SK-N-SH (cell line): ENCODE measurements at regions not wholly inside any gene's neighbourhood (a gene's known extent, or its start where the extent isn't known, plus 50 kb on each side); places are given as distances from the start of the nearest gene placed in this dataset.

ENCODE experiments used
- CTCF ChIA-PET: fragments of 300-600, 350-600 bp; formaldehyde crosslinking; extraction: SDS; loops from one replicate; lab custom pipeline; 2021; lab: Yijun Ruan, JAX
- POLR2A ChIA-PET: fragments of 350-600 bp; sonication (Branson Sonifier 250); formaldehyde crosslinking; extraction: SDS; loops from one replicate; lab custom pipeline; 2020; ENCODE audit warnings: antibody characterized with exemption, inconsistent platforms; lab: Yijun Ruan, JAX
- DNase-seq: peaks from one replicate; pipeline ENCODE4 v3.0.0; 2012
- H2AFZ ChIP-seq: fragments of 200-600 bp; sonication (generic); 2 replicates; pipeline ENCODE4 v1.8.1; 2016; ENCODE audit warnings: antibody characterized with exemption, mild to moderate bottlenecking, low read depth
- H3F3A ChIP-seq: fragments of 200-600 bp; sonication (generic); replicated peaks from 2 replicates; pipeline ENCODE3; 2016; ENCODE audit warnings: antibody characterized with exemption, mild to moderate bottlenecking; ENCODE audit not compliant: insufficient read depth
- H3K27ac ChIP-seq, 2 experiments: fragments of 200-500 bp in 1 of 2; fragments of 200-600 bp in 1 of 2; sonication (Bioruptor generic) in 1 of 2; sonication (generic), shearing (Covaris generic) in 1 of 2; 2 replicates each; pipeline versions ENCODE4 v1.5.1 to v1.6.1; 2014 to 2016; ENCODE audit warnings: low read depth in 2 of 2, inconsistent platforms in 1 of 2, low read length in 1 of 2, mild to moderate bottlenecking in 1 of 2, mixed read lengths in 1 of 2
- H3K27me3 ChIP-seq: fragments of 200-600 bp; sonication (generic), shearing (Covaris generic); 2 replicates; pipeline ENCODE4 v1.6.1; 2016; ENCODE audit warnings: mixed run types; ENCODE audit not compliant: insufficient read depth
- H3K36me3 ChIP-seq, 2 experiments: fragments of 200-500 bp in 1 of 2; fragments of 200-600 bp in 1 of 2; sonication (Bioruptor generic) in 1 of 2; sonication (generic) in 1 of 2; replicated peaks in 1 of 2; 2 replicates each; pipeline versions ENCODE3 to v1.5.1; 2014 to 2016; ENCODE audit warnings: low read length in 1 of 2, mild to moderate bottlenecking in 1 of 2; ENCODE audit not compliant: insufficient read depth in 2 of 2, control insufficient read depth in 1 of 2
- H3K4me1 ChIP-seq, 2 experiments: fragments of 200-500 bp in 1 of 2; fragments of 200-600 bp in 1 of 2; sonication (Bioruptor generic) in 1 of 2; sonication (generic), shearing (Covaris generic) in 1 of 2; 2 replicates each; pipeline versions ENCODE4 v1.5.1 to v1.6.1; 2014 to 2016; ENCODE audit warnings: low read depth in 1 of 2, low read length in 1 of 2, mixed run types in 1 of 2; ENCODE audit not compliant: insufficient read depth in 2 of 2, control insufficient read depth in 1 of 2
- H3K4me2 ChIP-seq: fragments of 200-600 bp; sonication (generic), shearing (Covaris generic); 2 replicates; pipeline ENCODE4 v1.6.1; 2017; ENCODE audit warnings: mixed run types
- H3K4me3 ChIP-seq, 2 experiments: fragments of 200-500 bp in 1 of 2; fragments of 200-600 bp in 1 of 2; sonication (Bioruptor generic) in 1 of 2; sonication (generic), shearing (Covaris generic) in 1 of 2; 2 replicates each; pipeline versions ENCODE4 v1.5.1 to v1.8.1; 2014 to 2016; ENCODE audit warnings: low read depth in 2 of 2, inconsistent platforms in 1 of 2, low read length in 1 of 2, mild to moderate bottlenecking in 1 of 2, mixed read lengths in 1 of 2, moderate library complexity in 1 of 2
- H3K79me2 ChIP-seq: fragments of 200-600 bp; sonication (generic); 2 replicates; pipeline ENCODE4 v1.8.1; 2017; ENCODE audit warnings: mild to moderate bottlenecking; ENCODE audit not compliant: insufficient read depth
- H3K9ac ChIP-seq: fragments of 200-600 bp; sonication (generic); 2 replicates; pipeline ENCODE4 v1.6.1; 2017; ENCODE audit warnings: mixed run types
- H3K9me2 ChIP-seq: fragments of 200-600 bp; sonication (generic); 2 replicates; pipeline ENCODE4 v1.6.1; 2017; ENCODE audit warnings: mixed run types
- H3K9me3 ChIP-seq: fragments of 200-600 bp; sonication (generic); 2 replicates; pipeline ENCODE4 v1.6.1; 2017; ENCODE audit warnings: mixed run types, mild to moderate bottlenecking, moderate library complexity
- H4K20me1 ChIP-seq: fragments of 200-600 bp; sonication (generic); 2 replicates; pipeline ENCODE4 v1.6.1; 2017; ENCODE audit warnings: mild to moderate bottlenecking, mixed run types; ENCODE audit not compliant: insufficient read depth
- EP300 ChIP-seq, 2 experiments: IDR thresholded peaks; 2 replicates each; pipeline versions ENCODE4 v1.4.0 to v1.6.1; 2012; ENCODE audit warnings: borderline replicate concordance in 1 of 2, low read depth in 1 of 2, low read length in 1 of 2
- EZH2phosphoT487 ChIP-seq: fragments of 200-600 bp; sonication (generic); IDR thresholded peaks from 2 replicates; pipeline ENCODE4 v1.6.1; 2017; ENCODE audit warnings: low read depth, mixed run types, mild to moderate bottlenecking, antibody characterized with exemption, moderate library complexity, borderline replicate concordance
- FOSL2 ChIP-seq: IDR thresholded peaks from 2 replicates; pipeline ENCODE4 v1.4.0; 2012; ENCODE audit warnings: low read depth, mild to moderate bottlenecking, moderate library complexity, borderline replicate concordance
- GABPA ChIP-seq: IDR thresholded peaks from 2 replicates; pipeline ENCODE4 v1.4.0; 2012; ENCODE audit warnings: low read depth, mild to moderate bottlenecking
- MXI1 ChIP-seq: IDR thresholded peaks from 2 replicates; pipeline ENCODE4 v1.6.1; 2012; ENCODE audit warnings: mild to moderate bottlenecking, low read depth, low read length, improper control_type of control experiment
- POLR2AphosphoS5 ChIP-seq: IDR thresholded peaks from 2 replicates; pipeline ENCODE4 v1.6.1; 2012; ENCODE audit warnings: low read depth, low read length
- RFX5 ChIP-seq: IDR thresholded peaks from 2 replicates; pipeline ENCODE4 v1.6.1; 2012; ENCODE audit warnings: mild to moderate bottlenecking, improper control_type of control experiment, low read length
- RXRA ChIP-seq: IDR thresholded peaks from 2 replicates; pipeline ENCODE4 v1.4.0; 2012; ENCODE audit warnings: low read depth, mild to moderate bottlenecking, borderline replicate concordance
- SMC3 ChIP-seq: IDR thresholded peaks from 2 replicates; pipeline ENCODE4 v1.6.1; 2012; ENCODE audit warnings: low read depth, low read length, improper control_type of control experiment
- TCF12 ChIP-seq: IDR thresholded peaks from 2 replicates; pipeline ENCODE4 v1.4.0; 2012
- TEAD4 ChIP-seq: IDR thresholded peaks from 2 replicates; pipeline ENCODE4 v1.4.0; 2012; ENCODE audit warnings: mild to moderate bottlenecking, borderline replicate concordance; ENCODE audit not compliant: insufficient read depth
- YY1 ChIP-seq: IDR thresholded peaks from 2 replicates; pipeline ENCODE4 v1.4.0; 2012; ENCODE audit warnings: low read depth, mild to moderate bottlenecking
- WGBS: methylation state at CpG from one replicate; pipeline ENCODE4 v1.1.6; 2017; ENCODE audit warnings: low lambda C conversion rate; 5-methylcytosine and 5-hydroxymethylcytosine counted together
- TF ChIP-seq, protein P1 (sequence below): fragments of 200-600 bp; sonication (generic); IDR thresholded peaks from 2 replicates; pipeline ENCODE4 v1.6.1; 2017; ENCODE audit warnings: antibody characterized with exemption, mild to moderate bottlenecking, moderate library complexity
- TF ChIP-seq, protein P2 (sequence below): IDR thresholded peaks from 2 replicates; pipeline ENCODE4 v1.6.1; 2012; ENCODE audit warnings: mild to moderate bottlenecking, low read depth, low read length, moderate library complexity
- TF ChIP-seq, protein P3 (sequence below): IDR thresholded peaks from 2 replicates; pipeline ENCODE4 v1.4.0; 2012; ENCODE audit warnings: low read depth, borderline replicate concordance
- TF ChIP-seq, protein P4 (sequence below): IDR thresholded peaks from 2 replicates; pipeline ENCODE4; 2012
- TF ChIP-seq, protein P5 (sequence below): IDR thresholded peaks from 2 replicates; pipeline ENCODE4 v1.4.0; 2012; ENCODE audit warnings: low read depth, borderline replicate concordance
- TF ChIP-seq, protein P6 (sequence below): IDR thresholded peaks from 2 replicates; pipeline ENCODE4 v1.4.0; 2012; ENCODE audit warnings: low read depth

DNA sequence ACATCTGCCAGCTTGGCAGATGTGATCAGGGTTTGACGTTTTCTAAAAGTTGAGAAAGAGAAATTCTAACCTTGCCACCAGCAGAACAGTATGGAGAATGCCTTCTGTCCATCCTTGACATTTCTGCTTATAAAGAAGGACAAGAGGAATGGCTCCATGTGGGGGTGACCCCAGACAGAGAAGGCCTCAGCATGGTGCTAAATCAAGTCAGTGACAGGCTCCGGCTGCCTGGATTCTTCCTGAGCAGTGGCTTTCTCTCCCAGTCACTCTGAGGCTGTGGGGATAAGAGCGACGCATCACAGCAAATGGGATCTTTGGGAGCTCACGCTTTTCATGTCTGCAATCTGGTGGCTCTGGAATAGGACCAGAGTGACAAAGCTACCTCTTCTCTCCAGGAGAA, 640.2 kb upstream of the CAMK1G start:
- no peak overlapping the region for H3K9ac ChIP-seq
- no peaks in the 10 kb centered on the region for H4K20me1 ChIP-seq
- no peaks in the 10 kb centered on the region for H3K79me2 ChIP-seq
- CTCF ChIA-PET: no interaction called here
- peaks cover 0 to 30% of the 10 kb centered on the region in 2 experiments; a peak in 2 of 4 replicates for H3K4me1 ChIP-seq
- TF ChIP-seq RXRA: no peak
- TF ChIP-seq, protein P1, sequence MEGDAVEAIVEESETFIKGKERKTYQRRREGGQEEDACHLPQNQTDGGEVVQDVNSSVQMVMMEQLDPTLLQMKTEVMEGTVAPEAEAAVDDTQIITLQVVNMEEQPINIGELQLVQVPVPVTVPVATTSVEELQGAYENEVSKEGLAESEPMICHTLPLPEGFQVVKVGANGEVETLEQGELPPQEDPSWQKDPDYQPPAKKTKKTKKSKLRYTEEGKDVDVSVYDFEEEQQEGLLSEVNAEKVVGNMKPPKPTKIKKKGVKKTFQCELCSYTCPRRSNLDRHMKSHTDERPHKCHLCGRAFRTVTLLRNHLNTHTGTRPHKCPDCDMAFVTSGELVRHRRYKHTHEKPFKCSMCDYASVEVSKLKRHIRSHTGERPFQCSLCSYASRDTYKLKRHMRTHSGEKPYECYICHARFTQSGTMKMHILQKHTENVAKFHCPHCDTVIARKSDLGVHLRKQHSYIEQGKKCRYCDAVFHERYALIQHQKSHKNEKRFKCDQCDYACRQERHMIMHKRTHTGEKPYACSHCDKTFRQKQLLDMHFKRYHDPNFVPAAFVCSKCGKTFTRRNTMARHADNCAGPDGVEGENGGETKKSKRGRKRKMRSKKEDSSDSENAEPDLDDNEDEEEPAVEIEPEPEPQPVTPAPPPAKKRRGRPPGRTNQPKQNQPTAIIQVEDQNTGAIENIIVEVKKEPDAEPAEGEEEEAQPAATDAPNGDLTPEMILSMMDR: no peak
- no peak for TF ChIP-seq YY1
- TF ChIP-seq RFX5: no peak
- TF ChIP-seq, protein P2, sequence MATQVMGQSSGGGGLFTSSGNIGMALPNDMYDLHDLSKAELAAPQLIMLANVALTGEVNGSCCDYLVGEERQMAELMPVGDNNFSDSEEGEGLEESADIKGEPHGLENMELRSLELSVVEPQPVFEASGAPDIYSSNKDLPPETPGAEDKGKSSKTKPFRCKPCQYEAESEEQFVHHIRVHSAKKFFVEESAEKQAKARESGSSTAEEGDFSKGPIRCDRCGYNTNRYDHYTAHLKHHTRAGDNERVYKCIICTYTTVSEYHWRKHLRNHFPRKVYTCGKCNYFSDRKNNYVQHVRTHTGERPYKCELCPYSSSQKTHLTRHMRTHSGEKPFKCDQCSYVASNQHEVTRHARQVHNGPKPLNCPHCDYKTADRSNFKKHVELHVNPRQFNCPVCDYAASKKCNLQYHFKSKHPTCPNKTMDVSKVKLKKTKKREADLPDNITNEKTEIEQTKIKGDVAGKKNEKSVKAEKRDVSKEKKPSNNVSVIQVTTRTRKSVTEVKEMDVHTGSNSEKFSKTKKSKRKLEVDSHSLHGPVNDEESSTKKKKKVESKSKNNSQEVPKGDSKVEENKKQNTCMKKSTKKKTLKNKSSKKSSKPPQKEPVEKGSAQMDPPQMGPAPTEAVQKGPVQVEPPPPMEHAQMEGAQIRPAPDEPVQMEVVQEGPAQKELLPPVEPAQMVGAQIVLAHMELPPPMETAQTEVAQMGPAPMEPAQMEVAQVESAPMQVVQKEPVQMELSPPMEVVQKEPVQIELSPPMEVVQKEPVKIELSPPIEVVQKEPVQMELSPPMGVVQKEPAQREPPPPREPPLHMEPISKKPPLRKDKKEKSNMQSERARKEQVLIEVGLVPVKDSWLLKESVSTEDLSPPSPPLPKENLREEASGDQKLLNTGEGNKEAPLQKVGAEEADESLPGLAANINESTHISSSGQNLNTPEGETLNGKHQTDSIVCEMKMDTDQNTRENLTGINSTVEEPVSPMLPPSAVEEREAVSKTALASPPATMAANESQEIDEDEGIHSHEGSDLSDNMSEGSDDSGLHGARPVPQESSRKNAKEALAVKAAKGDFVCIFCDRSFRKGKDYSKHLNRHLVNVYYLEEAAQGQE: no peak
- TF ChIP-seq EP300 (IDR thresholded peaks at IDR 0.05; ENCODE audit: borderline replicate concordance in 1 of 2, low read depth in 1 of 2, low read length in 1 of 2): no peak
- no peak for TF ChIP-seq TCF12
- no peak for TF ChIP-seq MXI1
- TF ChIP-seq EZH2phosphoT487: no peak
- POLR2A ChIA-PET: no interaction called here
- WGBS: 88% methylated on average over 5 of the region's 5 CpGs
- DNase-seq: no peak
- H3K4me2 ChIP-seq: no peak overlapping the region
- H3K27me3 ChIP-seq: no peaks in the 10 kb centered on the region
- H2AFZ ChIP-seq: no peak overlapping the region
- no peaks in the 10 kb centered on the region; the same call in 1 of the 2 replicates for H3K9me2 ChIP-seq
- H3F3A ChIP-seq: no peaks in the 10 kb centered on the region
- H3K9me3 ChIP-seq: no peaks in the 10 kb centered on the region
- no peak overlapping the region for H3K4me3 ChIP-seq
- H3K27ac ChIP-seq: no peak overlapping the region
- no peaks in the 10 kb centered on the region for H3K36me3 ChIP-seq

DNA sequence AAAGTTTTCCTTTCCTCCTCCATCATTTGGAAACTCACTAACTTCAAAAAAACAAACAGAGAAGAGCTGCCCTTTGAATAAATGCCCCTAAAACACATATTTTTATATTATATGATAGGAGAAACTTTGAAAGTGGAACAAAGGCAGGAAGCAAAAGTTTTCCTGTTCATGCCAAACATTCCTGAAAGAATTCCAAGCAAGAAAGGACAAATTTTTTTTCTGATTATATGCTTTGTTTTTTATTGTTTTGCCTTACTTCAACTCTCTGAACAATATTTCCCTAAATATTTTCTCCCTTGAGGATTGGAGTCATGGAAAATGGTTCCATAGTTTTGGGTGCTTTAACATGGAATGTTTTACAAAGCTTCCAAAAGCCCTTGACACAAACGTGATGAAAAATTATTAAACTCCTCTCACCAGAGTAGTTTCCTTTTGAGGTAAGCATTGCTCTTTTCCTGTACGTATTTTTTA, 638.5 kb upstream of the CAMK1G start:
- Histone ChIP-seq H3K4me2 (no peak overlapping the region), H3K9ac (no peak overlapping the region), H3K9me3 (no peaks in the 10 kb centered on the region), H3K27me3 (no peaks in the 10 kb centered on the region), H3K4me3 (no peak overlapping the region), H3K27ac (peak overlapping the region in 1 of 2 experiments; percentile 83; a peak in 2 of 4 replicates), H3F3A (no peaks in the 10 kb centered on the region), H3K9me2 (no peaks in the 10 kb centered on the region; the same call in 1 of the 2 replicates), H3K4me1 (peaks cover 0 to 18% of the 10 kb centered on the region in 2 experiments; a peak in 2 of 4 replicates), H3K36me3 (no peaks in the 10 kb centered on the region), H3K79me2 (no peaks in the 10 kb centered on the region), H4K20me1 (no peaks in the 10 kb centered on the region), H2AFZ (peak overlapping the region; percentile 60; the same call in 1 of the 2 replicates)
- ChIA-PET CTCF (interaction anchor here (0.9 kb wide), 1 partner anchor 17 kb away, joined by 3 read pairs; no protein-coding TSS in a partner anchor), POLR2A (no interaction called here)
- DNase-seq: no peak
- 64% methylated on average over 2 of the region's 2 CpGs for WGBS
- no peak for TF ChIP-seq FOSL2
- TF ChIP-seq RFX5: no peak
- no peak for TF ChIP-seq GABPA
- TF ChIP-seq, protein P3, sequence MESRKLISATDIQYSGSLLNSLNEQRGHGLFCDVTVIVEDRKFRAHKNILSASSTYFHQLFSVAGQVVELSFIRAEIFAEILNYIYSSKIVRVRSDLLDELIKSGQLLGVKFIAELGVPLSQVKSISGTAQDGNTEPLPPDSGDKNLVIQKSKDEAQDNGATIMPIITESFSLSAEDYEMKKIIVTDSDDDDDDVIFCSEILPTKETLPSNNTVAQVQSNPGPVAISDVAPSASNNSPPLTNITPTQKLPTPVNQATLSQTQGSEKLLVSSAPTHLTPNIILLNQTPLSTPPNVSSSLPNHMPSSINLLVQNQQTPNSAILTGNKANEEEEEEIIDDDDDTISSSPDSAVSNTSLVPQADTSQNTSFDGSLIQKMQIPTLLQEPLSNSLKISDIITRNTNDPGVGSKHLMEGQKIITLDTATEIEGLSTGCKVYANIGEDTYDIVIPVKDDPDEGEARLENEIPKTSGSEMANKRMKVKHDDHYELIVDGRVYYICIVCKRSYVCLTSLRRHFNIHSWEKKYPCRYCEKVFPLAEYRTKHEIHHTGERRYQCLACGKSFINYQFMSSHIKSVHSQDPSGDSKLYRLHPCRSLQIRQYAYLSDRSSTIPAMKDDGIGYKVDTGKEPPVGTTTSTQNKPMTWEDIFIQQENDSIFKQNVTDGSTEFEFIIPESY: no peak
- TF ChIP-seq TEAD4: no peak
- TF ChIP-seq, protein P4, sequence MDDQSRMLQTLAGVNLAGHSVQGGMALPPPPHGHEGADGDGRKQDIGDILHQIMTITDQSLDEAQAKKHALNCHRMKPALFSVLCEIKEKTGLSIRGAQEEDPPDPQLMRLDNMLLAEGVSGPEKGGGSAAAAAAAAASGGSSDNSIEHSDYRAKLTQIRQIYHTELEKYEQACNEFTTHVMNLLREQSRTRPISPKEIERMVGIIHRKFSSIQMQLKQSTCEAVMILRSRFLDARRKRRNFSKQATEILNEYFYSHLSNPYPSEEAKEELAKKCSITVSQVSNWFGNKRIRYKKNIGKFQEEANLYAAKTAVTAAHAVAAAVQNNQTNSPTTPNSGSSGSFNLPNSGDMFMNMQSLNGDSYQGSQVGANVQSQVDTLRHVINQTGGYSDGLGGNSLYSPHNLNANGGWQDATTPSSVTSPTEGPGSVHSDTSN: no peak
- TF ChIP-seq SMC3: no peak
- TF ChIP-seq, protein P5, sequence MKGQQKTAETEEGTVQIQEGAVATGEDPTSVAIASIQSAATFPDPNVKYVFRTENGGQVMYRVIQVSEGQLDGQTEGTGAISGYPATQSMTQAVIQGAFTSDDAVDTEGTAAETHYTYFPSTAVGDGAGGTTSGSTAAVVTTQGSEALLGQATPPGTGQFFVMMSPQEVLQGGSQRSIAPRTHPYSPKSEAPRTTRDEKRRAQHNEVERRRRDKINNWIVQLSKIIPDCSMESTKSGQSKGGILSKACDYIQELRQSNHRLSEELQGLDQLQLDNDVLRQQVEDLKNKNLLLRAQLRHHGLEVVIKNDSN: no peak
- no peak for TF ChIP-seq POLR2AphosphoS5
- TF ChIP-seq TCF12: no peak
- TF ChIP-seq, protein P6, sequence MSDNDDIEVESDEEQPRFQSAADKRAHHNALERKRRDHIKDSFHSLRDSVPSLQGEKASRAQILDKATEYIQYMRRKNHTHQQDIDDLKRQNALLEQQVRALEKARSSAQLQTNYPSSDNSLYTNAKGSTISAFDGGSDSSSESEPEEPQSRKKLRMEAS: no peak
